PFSK-1 (cell line): ENCODE measurements at regions not wholly inside any gene's neighbourhood (a gene's known extent, or its start where the extent isn't known, plus 50 kb on each side); places are given as distances from the start of the nearest gene placed in this dataset.

Experiments
- FOXP2 ChIP-seq: optimal IDR thresholded peaks from 2 replicates; pipeline ENCODE3; 2011; ENCODE audit warnings: borderline replicate concordance, control low read depth, inconsistent platforms; ENCODE audit not compliant: insufficient read depth; ENCODE audit errors: extremely low read length, extremely low read depth
- POLR2AphosphoS5 ChIP-seq: IDR thresholded peaks from 2 replicates; pipeline ENCODE4 v1.6.1; 2012; ENCODE audit warnings: low read depth, mild to moderate bottlenecking, control low read depth, low read length, moderate library complexity
- REST ChIP-seq, 2 experiments: IDR thresholded peaks; 2 replicates each; pipeline versions ENCODE4 v1.6.1 to v1.8.0; 2011 to 2012; ENCODE audit warnings: low read depth in 2 of 2, low read length in 2 of 2, control low read depth in 1 of 2, inconsistent platforms in 1 of 2, mild to moderate bottlenecking in 1 of 2, moderate library complexity in 1 of 2; ENCODE audit not compliant: insufficient read depth in 1 of 2
- SIN3A ChIP-seq: IDR thresholded peaks from 2 replicates; pipeline ENCODE4 v1.6.1; 2012; ENCODE audit warnings: mild to moderate bottlenecking, low read length, moderate library complexity, borderline replicate concordance; ENCODE audit not compliant: insufficient read depth
- TAF1 ChIP-seq: IDR thresholded peaks from 2 replicates; pipeline ENCODE4 v1.6.1; 2012; ENCODE audit warnings: low read length, control low read depth, borderline replicate concordance; ENCODE audit not compliant: insufficient read depth

DNA sequence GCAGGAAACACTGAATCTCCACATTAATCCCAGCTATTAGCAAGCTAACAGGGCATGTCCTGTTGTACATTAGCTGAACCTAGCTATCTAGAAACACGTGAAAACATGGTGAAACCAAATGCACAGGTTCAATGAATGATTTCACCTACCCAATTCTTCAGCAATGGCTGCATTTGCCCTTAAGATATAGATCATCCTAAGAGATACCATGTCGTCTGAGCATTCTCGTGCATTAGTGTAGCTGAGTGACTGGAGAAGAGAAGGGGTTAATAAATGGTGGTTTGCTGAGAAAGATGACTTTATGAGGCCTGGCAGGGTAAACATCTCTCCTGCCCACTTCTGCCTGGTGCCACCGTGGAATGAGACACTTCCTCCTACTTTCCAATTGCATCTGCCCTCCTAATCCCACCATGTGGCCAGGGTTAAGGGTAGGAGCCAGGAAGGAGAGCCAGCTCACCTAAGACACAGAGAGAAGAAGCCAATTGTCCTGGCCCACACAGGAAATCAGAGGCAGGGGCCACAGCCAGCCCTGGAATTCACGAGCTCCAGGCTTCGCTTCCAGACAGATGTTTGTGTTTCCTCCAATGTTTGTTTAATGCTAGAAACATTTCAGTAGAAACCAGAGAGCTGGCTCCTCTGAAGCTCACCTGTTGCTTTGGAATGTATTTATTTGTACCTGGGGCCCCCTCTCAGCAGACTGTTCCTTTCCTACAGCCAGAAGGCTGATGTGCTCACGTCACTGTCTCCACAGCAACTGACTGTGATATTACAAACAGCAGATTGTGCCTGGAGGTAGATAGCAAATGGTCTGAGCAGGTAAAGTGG is 126.0 kb upstream of the PARP11 start:
- TF ChIP-seq TAF1 (no peak), POLR2AphosphoS5 (no peak), REST (IDR thresholded peaks at IDR 0.05; ENCODE audit: insufficient read depth in 1 of 2, low read depth in 2 of 2, low read length in 2 of 2) (no peak), FOXP2 (no peak), SIN3A (no peak)

DNA sequence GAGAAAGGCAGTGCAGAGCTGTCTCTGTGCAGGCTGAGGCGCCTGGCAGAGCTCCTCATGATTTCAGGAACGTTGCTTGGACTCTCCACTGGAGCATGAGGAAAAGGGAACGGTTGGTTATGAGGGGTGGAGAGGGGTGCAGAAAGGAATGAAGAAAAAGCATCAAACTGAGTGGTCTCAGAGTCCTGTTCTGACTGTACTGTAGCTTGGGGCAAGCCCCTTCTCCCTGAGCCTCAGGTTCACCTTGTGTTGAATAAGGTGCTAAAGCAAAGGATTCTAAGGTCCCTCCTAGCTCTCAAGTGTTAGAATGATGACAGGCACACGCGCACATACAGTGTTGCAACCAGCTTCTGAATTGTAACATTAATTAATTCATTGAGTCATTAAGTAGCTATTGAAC is 125.2 kb upstream of the PARP11 start:
- TF ChIP-seq POLR2AphosphoS5: no peak
- TF ChIP-seq FOXP2: no peak
- no peak for TF ChIP-seq TAF1
- no peak for TF ChIP-seq SIN3A
- no peak for TF ChIP-seq REST (IDR thresholded peaks at IDR 0.05; ENCODE audit: insufficient read depth in 1 of 2, low read depth in 2 of 2, low read length in 2 of 2)

- TF ChIP-seq REST (IDR thresholded peaks at IDR 0.05; ENCODE audit: insufficient read depth in 1 of 2, low read depth in 2 of 2, low read length in 2 of 2) (no peak), POLR2AphosphoS5 (no peak), SIN3A (no peak), FOXP2 (no peak), TAF1 (no peak)
Observed at GRCh38 chr12:3996322-3996721, 123.1 kb upstream of the PARP11 start.

DNA sequence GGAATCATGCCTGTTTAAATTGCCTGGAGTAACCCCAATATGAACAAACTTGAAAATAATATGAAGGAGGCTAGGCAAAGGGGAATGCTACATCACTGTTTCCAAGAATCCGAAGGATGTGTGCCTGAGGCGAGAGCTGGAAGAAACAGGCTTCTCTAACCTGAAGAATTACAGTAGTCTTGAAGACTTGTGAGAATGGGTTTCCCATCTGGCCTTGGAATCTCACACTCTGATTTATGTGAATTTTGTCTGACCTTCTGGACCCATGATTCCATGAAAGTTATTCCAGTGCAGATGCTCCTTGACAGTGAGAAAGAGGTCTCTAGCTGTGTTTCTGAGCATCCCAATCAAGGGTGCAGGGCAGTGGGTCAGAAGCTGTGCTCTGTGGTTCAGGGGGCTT is 122.1 kb upstream of the PARP11 start:
- TF ChIP-seq TAF1: no peak
- TF ChIP-seq REST (IDR thresholded peaks at IDR 0.05; ENCODE audit: insufficient read depth in 1 of 2, low read depth in 2 of 2, low read length in 2 of 2): no peak
- TF ChIP-seq SIN3A: no peak
- no peak for TF ChIP-seq POLR2AphosphoS5
- TF ChIP-seq FOXP2: no peak
